Mesenchymal stem cell (in vitro differentiated cells and primary cell): ENCODE measurements at regions not wholly inside any gene's neighbourhood (a gene's known extent, or its start where the extent isn't known, plus 50 kb on each side); places are given as distances from the start of the nearest gene placed in this dataset.
"Not testable (repeated sequence)": the region's sequence is repeated elsewhere in the genome, so short reads cannot be mapped to it uniquely, and the experiment has no call there.

Experiments
- DNase-seq: peaks from one replicate; pipeline ENCODE4 v3.0.0-alpha.2; 2013
- H2AFZ ChIP-seq: one replicate; pipeline ENCODE4 v1.6.1; 2013; ENCODE audit warnings: low read depth, mild to moderate bottlenecking, control low read depth, inconsistent platforms, low read length, moderate library complexity
- H2AK5ac ChIP-seq: 2 replicates; pipeline ENCODE4 v1.6.1; 2013; ENCODE audit warnings: low read length, moderate library complexity, mild to moderate bottlenecking, inconsistent platforms; ENCODE audit not compliant: severe bottlenecking
- H2BK120ac ChIP-seq: one replicate; pipeline ENCODE4 v1.6.1; 2013; ENCODE audit warnings: low read depth, mild to moderate bottlenecking, inconsistent platforms, low read length, moderate library complexity
- H2BK12ac ChIP-seq, 2 experiments: one replicate each; pipeline ENCODE4 v1.6.1; 2013; ENCODE audit warnings: inconsistent platforms in 2 of 2, low read length in 2 of 2, mild to moderate bottlenecking in 2 of 2, moderate library complexity in 2 of 2, control low read depth in 1 of 2
- H2BK15ac ChIP-seq: one replicate; pipeline ENCODE4 v1.6.1; 2013; ENCODE audit warnings: mild to moderate bottlenecking, low read depth, inconsistent platforms; ENCODE audit not compliant: poor library complexity, severe bottlenecking
- H2BK5ac ChIP-seq: 2 replicates; pipeline ENCODE4 v1.6.1; 2013; ENCODE audit warnings: low read depth, mild to moderate bottlenecking, low read length, control low read depth, inconsistent platforms; ENCODE audit not compliant: poor library complexity, severe bottlenecking
- H3K14ac ChIP-seq, 2 experiments: one replicate each; pipeline ENCODE4 v1.6.1; 2013; ENCODE audit warnings: inconsistent platforms in 2 of 2, low read length in 2 of 2, control low read depth in 1 of 2, mild to moderate bottlenecking in 1 of 2, moderate library complexity in 1 of 2
- H3K18ac ChIP-seq, 2 experiments: one replicate each; pipeline ENCODE4 v1.6.1; 2013; ENCODE audit warnings: inconsistent platforms in 2 of 2, low read length in 2 of 2, control low read depth in 1 of 2, low read depth in 1 of 2, mild to moderate bottlenecking in 1 of 2
- H3K23ac ChIP-seq, 2 experiments: one replicate each; pipeline ENCODE4 v1.6.1; 2013; ENCODE audit warnings: inconsistent platforms in 2 of 2, low read length in 2 of 2, mild to moderate bottlenecking in 2 of 2, moderate library complexity in 2 of 2, control low read depth in 1 of 2
- H3K27ac ChIP-seq: 2 replicates; pipeline ENCODE4 v1.5.1; 2013; ENCODE audit warnings: mild to moderate bottlenecking, moderate library complexity, low read length, control low read depth, inconsistent platforms; ENCODE audit not compliant: poor library complexity, severe bottlenecking
- H3K27me3 ChIP-seq, 2 experiments: 2 replicates each; pipeline versions ENCODE4 v1.6.1 to v1.7.0; 2013; ENCODE audit warnings: low read length in 2 of 2, mild to moderate bottlenecking in 2 of 2, moderate library complexity in 2 of 2, control low read depth in 1 of 2, inconsistent platforms in 1 of 2; ENCODE audit not compliant: control insufficient read depth in 1 of 2, insufficient read depth in 1 of 2
- H3K36me3 ChIP-seq, 2 experiments: 2 replicates each; pipeline versions ENCODE4 v1.6.1 to v1.7.0; 2013; ENCODE audit warnings: low read length in 2 of 2, control low read depth in 1 of 2, inconsistent platforms in 1 of 2, low read depth in 1 of 2, mild to moderate bottlenecking in 1 of 2; ENCODE audit not compliant: insufficient read depth in 2 of 2, control insufficient read depth in 1 of 2
- H3K4ac ChIP-seq, 2 experiments: one replicate each; pipeline ENCODE4 v1.6.1; 2013; ENCODE audit warnings: inconsistent platforms in 2 of 2, low read length in 2 of 2, mild to moderate bottlenecking in 2 of 2, moderate library complexity in 2 of 2, control low read depth in 1 of 2, low read depth in 1 of 2
- H3K4me1 ChIP-seq: 2 replicates; pipeline ENCODE4 v1.6.1; 2013; ENCODE audit warnings: low read depth, low read length, control low read depth; ENCODE audit not compliant: control insufficient read depth, insufficient read depth
- H3K4me2 ChIP-seq: 2 replicates; pipeline ENCODE4 v1.6.1; 2013; ENCODE audit warnings: low read length, mild to moderate bottlenecking, inconsistent platforms; ENCODE audit not compliant: poor library complexity, severe bottlenecking
- H3K4me3 ChIP-seq, 2 experiments: 2 replicates each; pipeline versions ENCODE4 v1.5.1 to v1.7.0; 2013; ENCODE audit warnings: low read length in 2 of 2, mild to moderate bottlenecking in 2 of 2, control low read depth in 1 of 2, low read depth in 1 of 2; ENCODE audit not compliant: insufficient read depth in 1 of 2
- H3K79me1 ChIP-seq: replicated peaks from 2 replicates; pipeline ENCODE4 v1.6.1; 2013; ENCODE audit warnings: mild to moderate bottlenecking, control low read depth, low read length, inconsistent platforms; ENCODE audit not compliant: poor library complexity, severe bottlenecking
- H3K9ac ChIP-seq: 2 replicates; pipeline ENCODE4 v1.7.0; 2013; ENCODE audit warnings: mild to moderate bottlenecking, low read length, moderate library complexity
- H3K9me3 ChIP-seq: 2 replicates; pipeline ENCODE4 v1.7.0; 2013; ENCODE audit warnings: mild to moderate bottlenecking, low read length; ENCODE audit not compliant: control insufficient read depth
- H4K8ac ChIP-seq: one replicate; pipeline ENCODE4 v1.6.1; 2013; ENCODE audit warnings: inconsistent platforms, mild to moderate bottlenecking, low read length, moderate library complexity
- H4K91ac ChIP-seq: one replicate; pipeline ENCODE4 v1.6.1; 2013; ENCODE audit warnings: mild to moderate bottlenecking, low read length, inconsistent platforms
- WGBS: methylation state at CpG from one replicate; pipeline ENCODE4 v1.1.7; 2013; ENCODE audit warnings: mixed read lengths; 5-methylcytosine and 5-hydroxymethylcytosine counted together

GRCh38 chr12:54105809-54106208 lies 52.2 kb downstream of the HOXC4 start:
- DNase-seq, H4K8ac ChIP-seq, H3K79me1 ChIP-seq, H2BK5ac ChIP-seq, H3K18ac ChIP-seq, H2AFZ ChIP-seq, H2BK12ac ChIP-seq, H3K27ac ChIP-seq, H2BK120ac ChIP-seq, H2AK5ac ChIP-seq, H3K9me3 ChIP-seq, H3K23ac ChIP-seq, H3K36me3 ChIP-seq, H4K91ac ChIP-seq, H3K4me1 ChIP-seq, H3K4me3 ChIP-seq, H3K4ac ChIP-seq, H3K9ac ChIP-seq, H3K4me2 ChIP-seq, H3K14ac ChIP-seq, H2BK15ac ChIP-seq: not testable (repeated sequence)
- WGBS = 93% methylated on average over 1 of the region's 2 CpGs
- H3K27me3 ChIP-seq = peaks cover 3 to 37% of the 10 kb centered on the region in 2 experiments

GRCh38 chr12:54106252-54106651 lies 52.6 kb downstream of the HOXC4 start:
- H3K23ac ChIP-seq, H2AK5ac ChIP-seq, H3K4me1 ChIP-seq: not testable (repeated sequence)

GRCh38 chr12:54106803-54107579 lies 53.4 kb downstream of the HOXC4 start:
- not testable (repeated sequence) for H4K91ac ChIP-seq, H3K27ac ChIP-seq, H3K4me3 ChIP-seq, H2BK5ac ChIP-seq, H3K18ac ChIP-seq, H2AFZ ChIP-seq, H2BK120ac ChIP-seq, H2BK15ac ChIP-seq, H3K23ac ChIP-seq, H3K9me3 ChIP-seq, H3K4ac ChIP-seq, H3K14ac ChIP-seq, H3K9ac ChIP-seq, H3K79me1 ChIP-seq, H2AK5ac ChIP-seq, H3K4me1 ChIP-seq, DNase-seq, H3K36me3 ChIP-seq, H3K4me2 ChIP-seq, H4K8ac ChIP-seq, H2BK12ac ChIP-seq
- WGBS = 18% methylated on average over 56 of the region's 56 CpGs
- peaks cover 3 to 41% of the 10 kb centered on the region in 2 experiments for H3K27me3 ChIP-seq

More at GRCh38 chr12:54106252-54106651, 52.6 kb downstream of the HOXC4 start:
- H3K4me3 ChIP-seq, H2BK15ac ChIP-seq, H3K18ac ChIP-seq, H2BK12ac ChIP-seq, H4K91ac ChIP-seq, H2BK120ac ChIP-seq, H3K9ac ChIP-seq, H2AFZ ChIP-seq, H3K27ac ChIP-seq, H2BK5ac ChIP-seq, H4K8ac ChIP-seq, H3K9me3 ChIP-seq, H3K14ac ChIP-seq, H3K79me1 ChIP-seq, DNase-seq, H3K36me3 ChIP-seq, H3K4me2 ChIP-seq, H3K4ac ChIP-seq: not testable (repeated sequence)
- peaks cover 3 to 37% of the 10 kb centered on the region in 2 experiments for H3K27me3 ChIP-seq
- WGBS = 4% methylated on average over 20 of the region's 29 CpGs

GRCh38 chr12:54112336-54112735 lies 58.7 kb downstream of the HOXC4 start:
- H2AK5ac ChIP-seq, H2BK120ac ChIP-seq, H3K27ac ChIP-seq, H3K4me1 ChIP-seq, H3K18ac ChIP-seq, H4K91ac ChIP-seq, DNase-seq, H3K79me1 ChIP-seq, H3K4ac ChIP-seq, H3K4me2 ChIP-seq, H2BK12ac ChIP-seq, H3K4me3 ChIP-seq, H4K8ac ChIP-seq, H3K9ac ChIP-seq, H2BK5ac ChIP-seq, H2AFZ ChIP-seq, H3K36me3 ChIP-seq, H3K23ac ChIP-seq, H3K9me3 ChIP-seq, H2BK15ac ChIP-seq, H3K14ac ChIP-seq: not testable (repeated sequence)
- H3K27me3 ChIP-seq = peaks cover 2 to 40% of the 10 kb centered on the region in 2 experiments
- WGBS = 39% methylated on average over 6 of the region's 6 CpGs
